A673 (cell line): ENCODE measurements at regions not wholly inside any gene's neighbourhood (a gene's known extent, or its start where the extent isn't known, plus 50 kb on each side); places are given as distances from the start of the nearest gene placed in this dataset.

Experiments used
- BruUV-seq: library from RNA; stranded (reverse); fragments of 400-500 nt; replicated peaks from 2 replicates; lab custom pipeline; 2021; lab: Mats Ljungman, UMichigan
- CTCF ChIA-PET: fragments of 300-600 bp; sonication (Branson Sonifier 250); formaldehyde crosslinking; loops from one replicate; lab custom pipeline; 2022; ENCODE audit warnings: antibody characterized with exemption; lab: Charles Lee
- POLR2A ChIA-PET: fragments of 300-600 bp; sonication (Branson Sonifier 250); formaldehyde crosslinking; loops from one replicate; lab custom pipeline; 2022; ENCODE audit warnings: antibody characterized with exemption; ENCODE audit not compliant: low non-redundant PET; lab: Charles Lee
- DNase-seq: peaks from one replicate; pipeline ENCODE4 v3.0.0-alpha.2; 2015; ENCODE audit warnings: low spot score
- H3K27ac ChIP-seq: fragments of 200-600 bp; sonication (generic); 2 replicates; pipeline ENCODE4 v1.5.1; 2016; ENCODE audit warnings: mixed run types, low read depth, mild to moderate bottlenecking, mixed read lengths, antibody characterized with exemption, low read length; ENCODE audit not compliant: poor library complexity, severe bottlenecking
- H3K27me3 ChIP-seq: fragments of 200-600 bp; sonication (generic); replicated peaks from 2 replicates; pipeline ENCODE4 v1.6.1; 2017; ENCODE audit warnings: mixed run types, low read depth, mild to moderate bottlenecking, mixed read lengths, antibody characterized with exemption, low read length; ENCODE audit not compliant: insufficient read depth, poor library complexity
- H3K36me3 ChIP-seq: fragments of 200-600 bp; sonication (generic); 2 replicates; pipeline ENCODE4 v1.6.1; 2016; ENCODE audit warnings: mixed run types, mild to moderate bottlenecking, mixed read lengths, antibody characterized with exemption, low read length; ENCODE audit not compliant: insufficient read depth, poor library complexity, severe bottlenecking
- H3K4me1 ChIP-seq: fragments of 200-600 bp; sonication (generic); 2 replicates; pipeline ENCODE4 v1.6.1; 2017; ENCODE audit warnings: mixed run types, mild to moderate bottlenecking, mixed read lengths, antibody characterized with exemption, low read length; ENCODE audit not compliant: insufficient read depth, poor library complexity, severe bottlenecking
- H3K4me3 ChIP-seq: fragments of 200-600 bp; sonication (generic); 2 replicates; pipeline ENCODE4 v1.5.1; 2016; ENCODE audit warnings: low read depth, mixed run types, mild to moderate bottlenecking, mixed read lengths, low read length; ENCODE audit not compliant: poor library complexity, severe bottlenecking
- H3K9me3 ChIP-seq: fragments of 200-600 bp; sonication (generic); 2 replicates; pipeline ENCODE4 v1.6.1; 2016; ENCODE audit warnings: mixed run types, low read depth, mild to moderate bottlenecking, mixed read lengths, antibody characterized with exemption, low read length; ENCODE audit not compliant: poor library complexity, severe bottlenecking
- EZH2 ChIP-seq: fragments of 200-600 bp; sonication (generic); IDR thresholded peaks from 2 replicates; pipeline ENCODE4 v1.6.1; 2017; ENCODE audit warnings: borderline replicate concordance, low read depth, mild to moderate bottlenecking, mixed read lengths, antibody characterized with exemption, low read length; ENCODE audit not compliant: poor library complexity, severe bottlenecking
- intact Hi-C: fragments of 100-400 bp; cut with micrococcal nuclease; formaldehyde crosslinking; loops from one replicate; pipeline ENCODE4 v1.10.0; 2022; ENCODE audit not compliant: unreplicated experiment
- TF ChIP-seq, protein P1 (sequence below): fragments of 300-800, 200-600 bp; sonication (generic); conservative IDR thresholded peaks from 2 replicates; pipeline ENCODE4 v1.5.1; 2017; ENCODE audit warnings: low read depth, mild to moderate bottlenecking, antibody characterized with exemption, low read length, moderate library complexity, mixed read lengths

DNA sequence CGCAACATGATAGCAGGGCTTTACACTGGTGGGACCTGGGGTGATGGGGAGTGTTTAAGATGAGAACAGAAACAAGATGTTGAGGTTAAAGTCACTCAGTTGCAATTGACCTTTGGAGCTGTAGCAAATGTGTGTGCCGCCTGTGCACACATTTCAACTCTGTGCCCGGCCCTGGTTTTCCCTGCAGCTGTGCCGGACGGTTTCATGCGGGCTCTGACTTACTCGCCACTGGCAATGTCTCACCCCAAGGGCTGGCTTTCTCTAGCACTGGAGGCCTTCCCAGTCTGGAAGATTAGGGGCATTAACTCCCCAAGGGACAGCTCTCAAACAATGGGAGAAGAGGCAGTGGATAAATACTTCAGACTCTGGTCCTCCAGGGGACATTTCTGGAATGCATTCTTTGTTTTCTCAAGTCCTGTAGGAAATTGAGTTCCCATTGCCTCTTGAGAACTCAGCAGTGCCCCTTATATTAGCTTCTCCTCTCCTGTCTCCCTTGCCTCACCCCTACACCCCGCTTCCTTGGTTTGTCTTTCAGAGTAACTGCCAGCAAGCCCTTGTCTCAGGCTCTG is 152.5 kb downstream of the EDEM1 start:
- H3K4me1 ChIP-seq, result no peaks in the 10 kb centered on the region
- POLR2A ChIA-PET, result no interaction called here
- TF ChIP-seq EZH2, result no peak
- TF ChIP-seq, protein P1, sequence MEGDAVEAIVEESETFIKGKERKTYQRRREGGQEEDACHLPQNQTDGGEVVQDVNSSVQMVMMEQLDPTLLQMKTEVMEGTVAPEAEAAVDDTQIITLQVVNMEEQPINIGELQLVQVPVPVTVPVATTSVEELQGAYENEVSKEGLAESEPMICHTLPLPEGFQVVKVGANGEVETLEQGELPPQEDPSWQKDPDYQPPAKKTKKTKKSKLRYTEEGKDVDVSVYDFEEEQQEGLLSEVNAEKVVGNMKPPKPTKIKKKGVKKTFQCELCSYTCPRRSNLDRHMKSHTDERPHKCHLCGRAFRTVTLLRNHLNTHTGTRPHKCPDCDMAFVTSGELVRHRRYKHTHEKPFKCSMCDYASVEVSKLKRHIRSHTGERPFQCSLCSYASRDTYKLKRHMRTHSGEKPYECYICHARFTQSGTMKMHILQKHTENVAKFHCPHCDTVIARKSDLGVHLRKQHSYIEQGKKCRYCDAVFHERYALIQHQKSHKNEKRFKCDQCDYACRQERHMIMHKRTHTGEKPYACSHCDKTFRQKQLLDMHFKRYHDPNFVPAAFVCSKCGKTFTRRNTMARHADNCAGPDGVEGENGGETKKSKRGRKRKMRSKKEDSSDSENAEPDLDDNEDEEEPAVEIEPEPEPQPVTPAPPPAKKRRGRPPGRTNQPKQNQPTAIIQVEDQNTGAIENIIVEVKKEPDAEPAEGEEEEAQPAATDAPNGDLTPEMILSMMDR, result no peak
- H3K36me3 ChIP-seq, result no peaks in the 10 kb centered on the region
- H3K27ac ChIP-seq, result no peak overlapping the region
- no peak overlapping the region for H3K4me3 ChIP-seq
- intact Hi-C loops, result no loop called here
- H3K9me3 ChIP-seq, result no peaks in the 10 kb centered on the region
- CTCF ChIA-PET, result no interaction called here
- H3K27me3 ChIP-seq, result no peaks in the 10 kb centered on the region
- no peak for DNase-seq
- BruUV-seq, result no TSS peak

DNA sequence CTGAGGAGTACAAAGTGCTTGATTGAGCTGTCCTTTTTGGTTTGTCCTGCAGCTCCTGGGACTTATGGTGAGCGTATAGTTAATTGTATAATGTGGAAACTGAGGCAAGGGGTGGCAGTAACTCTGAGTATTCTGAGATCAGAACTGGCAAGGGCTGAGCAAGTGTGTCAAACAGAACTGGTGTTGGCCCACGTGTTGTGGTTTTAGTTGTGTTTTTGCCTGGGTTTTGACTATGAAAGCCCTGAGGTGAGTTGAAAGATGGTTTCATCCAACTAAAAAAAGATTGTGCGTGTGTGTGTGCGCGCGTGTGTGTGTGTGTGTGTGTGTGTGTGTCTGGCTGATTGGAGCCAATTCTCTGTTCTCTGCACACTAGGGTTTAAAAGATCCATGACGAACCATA is 154.1 kb downstream of the EDEM1 start:
- Histone ChIP-seq H3K27me3 (no peaks in the 10 kb centered on the region), H3K4me3 (no peak overlapping the region), H3K27ac (no peak overlapping the region), H3K36me3 (no peaks in the 10 kb centered on the region), H3K9me3 (no peaks in the 10 kb centered on the region), H3K4me1 (no peaks in the 10 kb centered on the region)
- POLR2A ChIA-PET, result no interaction called here
- CTCF ChIA-PET, result no interaction called here
- no TSS peak for BruUV-seq
- no peak for TF ChIP-seq EZH2
- TF ChIP-seq, protein P1, result no peak
- intact Hi-C loops, result no loop called here
- DNase-seq, result no peak

DNA sequence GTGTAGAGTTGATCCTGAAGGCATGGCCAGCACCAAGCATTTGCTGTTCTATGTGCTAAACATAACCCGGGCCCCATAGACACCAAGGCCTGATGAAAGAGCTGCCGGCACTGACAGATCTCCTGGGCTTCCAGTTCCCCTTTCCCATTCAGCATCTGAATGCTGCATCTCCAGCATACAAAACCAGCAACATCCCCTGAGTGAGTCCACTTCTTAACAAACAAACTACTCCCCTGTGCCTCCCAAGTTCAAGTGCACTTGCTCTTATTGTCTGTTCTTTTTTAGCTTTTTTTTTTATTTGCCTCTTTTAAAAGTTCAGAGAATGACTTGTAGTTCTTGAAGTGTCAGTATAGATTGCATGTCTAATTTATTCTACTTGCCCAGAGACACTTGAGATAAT is 156.0 kb downstream of the EDEM1 start:
- Histone ChIP-seq H3K27me3 (no peaks in the 10 kb centered on the region), H3K36me3 (no peaks in the 10 kb centered on the region), H3K27ac (no peak overlapping the region), H3K4me3 (no peak overlapping the region), H3K9me3 (no peaks in the 10 kb centered on the region), H3K4me1 (no peaks in the 10 kb centered on the region)
- POLR2A ChIA-PET, result no interaction called here
- TF ChIP-seq, protein P1, result no peak
- no peak for TF ChIP-seq EZH2
- no peak for DNase-seq
- CTCF ChIA-PET, result no interaction called here
- no TSS peak for BruUV-seq
- intact Hi-C loops, result no loop called here
